ENCODE measurements at regions not wholly inside any gene's neighbourhood (a gene's known extent, or its start where the extent isn't known, plus 50 kb on each side); places are given as distances from the start of the nearest gene placed in this dataset.

DNA sequence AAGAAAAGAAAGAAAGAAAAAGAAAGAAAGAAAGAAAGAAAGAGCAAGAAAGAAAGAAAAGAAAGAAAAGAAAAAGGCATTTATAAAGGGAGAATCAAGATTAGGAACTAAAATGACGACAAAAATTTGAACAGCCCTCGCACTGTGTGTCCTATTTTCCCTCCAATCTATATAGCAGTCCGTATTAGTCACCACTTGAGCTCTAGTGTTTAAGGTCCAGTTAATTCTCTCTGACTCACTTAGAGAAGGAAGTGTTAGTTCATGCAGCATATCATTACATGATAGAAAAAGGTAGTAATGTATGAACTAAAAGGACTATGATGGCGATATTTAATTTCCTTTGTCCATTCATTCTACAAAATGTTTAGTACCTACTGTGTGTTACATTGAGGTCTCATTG, 122.7 kb downstream of the CBLL2 start:
- no peaks in the 10 kb centered on the region for H3K9me3 ChIP-seq (ENCODE audit: severe bottlenecking)
- TF ChIP-seq, protein P1, sequence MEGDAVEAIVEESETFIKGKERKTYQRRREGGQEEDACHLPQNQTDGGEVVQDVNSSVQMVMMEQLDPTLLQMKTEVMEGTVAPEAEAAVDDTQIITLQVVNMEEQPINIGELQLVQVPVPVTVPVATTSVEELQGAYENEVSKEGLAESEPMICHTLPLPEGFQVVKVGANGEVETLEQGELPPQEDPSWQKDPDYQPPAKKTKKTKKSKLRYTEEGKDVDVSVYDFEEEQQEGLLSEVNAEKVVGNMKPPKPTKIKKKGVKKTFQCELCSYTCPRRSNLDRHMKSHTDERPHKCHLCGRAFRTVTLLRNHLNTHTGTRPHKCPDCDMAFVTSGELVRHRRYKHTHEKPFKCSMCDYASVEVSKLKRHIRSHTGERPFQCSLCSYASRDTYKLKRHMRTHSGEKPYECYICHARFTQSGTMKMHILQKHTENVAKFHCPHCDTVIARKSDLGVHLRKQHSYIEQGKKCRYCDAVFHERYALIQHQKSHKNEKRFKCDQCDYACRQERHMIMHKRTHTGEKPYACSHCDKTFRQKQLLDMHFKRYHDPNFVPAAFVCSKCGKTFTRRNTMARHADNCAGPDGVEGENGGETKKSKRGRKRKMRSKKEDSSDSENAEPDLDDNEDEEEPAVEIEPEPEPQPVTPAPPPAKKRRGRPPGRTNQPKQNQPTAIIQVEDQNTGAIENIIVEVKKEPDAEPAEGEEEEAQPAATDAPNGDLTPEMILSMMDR (IDR thresholded peaks at IDR 0.05; ENCODE audit: low read depth, low read length): no peak
- H3K27ac ChIP-seq: no peak overlapping the region
- DNase-seq: no peak
- H3K27me3 ChIP-seq (ENCODE audit: insufficient read depth, low read depth, severe bottlenecking): no peaks in the 10 kb centered on the region
- H3K36me3 ChIP-seq: no peaks in the 10 kb centered on the region
- no peak overlapping the region for H3K4me3 ChIP-seq (ENCODE audit: low read depth, low read length)

DNA sequence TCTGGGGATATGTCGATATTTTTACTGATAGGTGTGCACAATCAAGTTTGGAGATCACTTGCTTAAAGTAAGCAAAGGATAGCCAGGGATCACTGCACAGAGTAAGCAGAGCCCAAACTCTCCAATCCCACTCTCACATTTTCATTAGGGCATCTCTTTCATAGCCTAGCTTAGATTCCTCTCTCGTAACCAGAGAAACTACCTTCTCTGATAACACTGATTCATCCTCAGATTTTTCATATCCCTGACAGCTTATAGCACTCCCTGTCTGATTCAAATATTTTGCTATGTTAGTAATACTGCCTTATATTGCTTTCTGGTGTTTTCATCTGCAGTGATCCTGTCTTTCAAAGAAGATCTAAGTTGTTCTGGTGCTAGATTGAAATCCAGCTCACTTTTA, 123.7 kb downstream of the CBLL2 start:
- no peak overlapping the region for H3K27ac ChIP-seq
- no peaks in the 10 kb centered on the region for H3K9me3 ChIP-seq (ENCODE audit: severe bottlenecking)
- H3K36me3 ChIP-seq: no peaks in the 10 kb centered on the region
- DNase-seq: no peak
- TF ChIP-seq, protein P1 (IDR thresholded peaks at IDR 0.05; ENCODE audit: low read depth, low read length): no peak
- H3K27me3 ChIP-seq (ENCODE audit: insufficient read depth, low read depth, severe bottlenecking): no peaks in the 10 kb centered on the region
- H3K4me3 ChIP-seq (ENCODE audit: low read depth, low read length): no peak overlapping the region

DNA sequence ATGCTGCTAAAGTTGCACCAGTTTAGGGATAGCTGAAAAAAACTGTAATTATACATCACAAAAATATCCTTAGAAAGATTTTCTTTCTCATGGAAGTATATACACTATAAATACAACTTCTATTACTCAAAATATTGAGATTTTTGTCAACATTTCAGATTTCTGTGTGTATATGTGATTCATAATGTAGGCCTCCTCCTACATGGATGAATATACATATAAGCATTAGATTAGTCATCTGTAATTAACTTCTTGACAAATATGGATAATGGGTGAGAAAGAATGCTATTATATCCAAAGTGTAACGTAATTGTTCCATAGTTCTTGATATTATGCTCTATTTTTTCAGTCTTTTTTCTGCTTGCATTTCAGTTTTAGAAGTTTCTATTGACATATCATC, 124.9 kb downstream of the CBLL2 start:
- TF ChIP-seq, protein P1 (IDR thresholded peaks at IDR 0.05; ENCODE audit: low read depth, low read length): no peak
- no peaks in the 10 kb centered on the region for H3K36me3 ChIP-seq
- no peak for DNase-seq
- H3K4me3 ChIP-seq (ENCODE audit: low read depth, low read length): no peak overlapping the region
- no peak overlapping the region for H3K27ac ChIP-seq
- no peaks in the 10 kb centered on the region for H3K9me3 ChIP-seq (ENCODE audit: severe bottlenecking)
- H3K27me3 ChIP-seq (ENCODE audit: insufficient read depth, low read depth, severe bottlenecking): no peaks in the 10 kb centered on the region

DNA sequence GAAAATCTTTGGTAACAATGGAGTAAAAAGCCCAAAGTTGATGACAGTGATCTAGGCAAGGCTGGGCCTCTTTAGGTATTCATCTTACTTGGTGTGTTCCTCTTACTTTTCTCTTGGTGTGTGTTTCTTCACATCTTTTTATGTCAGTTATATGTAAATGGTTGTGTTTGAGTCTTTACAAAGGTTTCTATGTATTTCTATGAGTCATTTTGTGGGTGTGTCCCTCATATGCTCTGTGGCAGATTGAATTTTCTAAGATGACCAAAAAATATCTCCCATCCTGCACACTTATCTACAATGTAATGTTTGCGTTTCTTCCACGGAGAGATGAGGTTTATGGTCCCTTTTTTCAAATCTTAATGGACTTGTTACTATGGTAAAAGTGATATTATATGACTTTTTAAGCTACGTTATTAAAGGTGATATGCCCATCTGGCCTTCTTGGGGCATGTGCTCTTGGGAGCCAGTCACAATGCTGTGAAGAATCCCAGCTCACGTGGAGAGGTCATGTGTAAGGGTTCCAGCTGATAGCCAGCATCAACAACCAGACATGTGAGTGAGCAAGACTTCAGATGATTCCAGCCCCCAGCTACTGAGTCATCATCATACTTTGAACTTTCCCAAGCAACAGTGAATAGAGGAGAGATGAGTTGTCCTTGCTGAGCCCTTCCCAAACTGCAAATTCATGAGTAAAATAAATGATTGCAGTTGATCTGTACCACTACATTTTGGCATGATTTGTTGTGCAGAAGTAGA, 126.9 kb downstream of the CBLL2 start:
- DNase-seq: no peak
- TF ChIP-seq, protein P1 (IDR thresholded peaks at IDR 0.05; ENCODE audit: low read depth, low read length): no peak
- no peak overlapping the region for H3K4me3 ChIP-seq (ENCODE audit: low read depth, low read length)

DNA sequence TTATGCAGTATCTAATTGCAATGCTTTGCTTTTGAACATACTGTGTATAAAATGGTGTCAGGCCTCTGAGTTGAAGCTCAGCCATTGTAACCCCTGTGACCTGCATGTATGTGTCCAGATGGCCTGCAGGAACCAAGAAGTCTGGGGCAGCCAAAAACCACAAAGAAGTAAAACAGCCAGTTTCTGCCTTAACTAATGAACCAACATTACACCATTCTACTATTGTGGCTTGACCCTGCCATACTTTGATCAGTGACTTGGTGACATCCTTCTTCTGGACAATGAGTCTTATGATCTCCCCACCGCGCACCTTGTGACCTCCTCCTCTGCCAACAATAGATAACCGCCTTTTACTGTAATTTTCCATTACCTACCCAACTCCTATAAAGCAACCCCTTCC, 131.6 kb downstream of the CBLL2 start:
- no peak for DNase-seq
- H3K36me3 ChIP-seq: no peaks in the 10 kb centered on the region
- H3K27ac ChIP-seq: no peak overlapping the region
- no peak overlapping the region for H3K4me3 ChIP-seq (ENCODE audit: low read depth, low read length)
- H3K27me3 ChIP-seq (ENCODE audit: insufficient read depth, low read depth, severe bottlenecking): peaks cover 3% of the 10 kb centered on the region
- no peaks in the 10 kb centered on the region for H3K9me3 ChIP-seq (ENCODE audit: severe bottlenecking)
- TF ChIP-seq, protein P1 (IDR thresholded peaks at IDR 0.05; ENCODE audit: low read depth, low read length): no peak

More for the DNA sequence above, 126.9 kb downstream of the CBLL2 start:
- no peaks in the 10 kb centered on the region for H3K27me3 ChIP-seq (ENCODE audit: insufficient read depth, low read depth, severe bottlenecking)
- H3K36me3 ChIP-seq: no peaks in the 10 kb centered on the region
- H3K9me3 ChIP-seq (ENCODE audit: severe bottlenecking): no peaks in the 10 kb centered on the region
- no peak overlapping the region for H3K27ac ChIP-seq

All from WERI-Rb-1 (cell line).